ENCODE measurements at regions not wholly inside any gene's neighbourhood (a gene's known extent, or its start where the extent isn't known, plus 50 kb on each side); places are given as distances from the start of the nearest gene placed in this dataset.

- TF ChIP-seq CTCF (IDR thresholded peaks at IDR 0.05; ENCODE audit: low read depth, low read length, missing control alignments) = no peak
- DNase-seq (ENCODE audit: extremely low read depth, low read depth) = no peak
- no peak overlapping the region for H3K4me3 ChIP-seq (replicated peaks; ENCODE audit: low read depth, low read length)
Observed at GRCh38 chr11:26093206-26093605, 238.7 kb upstream of the ANO3 start.

DNA sequence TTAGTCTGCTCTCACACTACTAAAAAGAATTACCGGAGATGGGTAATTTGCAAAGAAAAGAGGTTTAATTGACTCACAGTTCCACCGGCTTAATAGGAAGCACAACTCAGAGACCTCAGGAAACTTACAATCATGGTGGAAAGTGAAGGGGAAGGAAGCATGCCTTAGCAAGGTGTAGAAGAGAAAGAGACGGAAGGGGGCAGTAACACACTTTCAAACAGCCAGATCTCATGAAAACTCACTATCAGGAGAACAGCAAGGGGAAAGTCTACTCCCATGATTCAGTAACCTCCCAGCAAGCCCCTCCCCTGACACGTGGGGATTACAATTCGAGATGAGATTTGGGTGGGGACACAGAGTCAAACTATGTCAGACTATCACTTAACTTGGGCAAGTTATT, 236.6 kb upstream of the ANO3 start:
- no peak overlapping the region for H3K4me3 ChIP-seq (replicated peaks; ENCODE audit: low read depth, low read length)
- no peak for TF ChIP-seq CTCF (IDR thresholded peaks at IDR 0.05; ENCODE audit: low read depth, low read length, missing control alignments)
- DNase-seq (ENCODE audit: extremely low read depth, low read depth) = no peak

GRCh38 chr11:26096451-26096850, 235.5 kb upstream of the ANO3 start:
- no peak for DNase-seq (ENCODE audit: extremely low read depth, low read depth)
- TF ChIP-seq CTCF (IDR thresholded peaks at IDR 0.05; ENCODE audit: low read depth, low read length, missing control alignments) = no peak
- no peak overlapping the region for H3K4me3 ChIP-seq (replicated peaks; ENCODE audit: low read depth, low read length)

- no peak for DNase-seq (ENCODE audit: extremely low read depth, low read depth)
- H3K4me3 ChIP-seq (replicated peaks; ENCODE audit: low read depth, low read length) = no peak overlapping the region
- TF ChIP-seq CTCF (IDR thresholded peaks at IDR 0.05; ENCODE audit: low read depth, low read length, missing control alignments) = no peak
Observed at GRCh38 chr11:26102325-26102724, 229.6 kb upstream of the ANO3 start.

DNA sequence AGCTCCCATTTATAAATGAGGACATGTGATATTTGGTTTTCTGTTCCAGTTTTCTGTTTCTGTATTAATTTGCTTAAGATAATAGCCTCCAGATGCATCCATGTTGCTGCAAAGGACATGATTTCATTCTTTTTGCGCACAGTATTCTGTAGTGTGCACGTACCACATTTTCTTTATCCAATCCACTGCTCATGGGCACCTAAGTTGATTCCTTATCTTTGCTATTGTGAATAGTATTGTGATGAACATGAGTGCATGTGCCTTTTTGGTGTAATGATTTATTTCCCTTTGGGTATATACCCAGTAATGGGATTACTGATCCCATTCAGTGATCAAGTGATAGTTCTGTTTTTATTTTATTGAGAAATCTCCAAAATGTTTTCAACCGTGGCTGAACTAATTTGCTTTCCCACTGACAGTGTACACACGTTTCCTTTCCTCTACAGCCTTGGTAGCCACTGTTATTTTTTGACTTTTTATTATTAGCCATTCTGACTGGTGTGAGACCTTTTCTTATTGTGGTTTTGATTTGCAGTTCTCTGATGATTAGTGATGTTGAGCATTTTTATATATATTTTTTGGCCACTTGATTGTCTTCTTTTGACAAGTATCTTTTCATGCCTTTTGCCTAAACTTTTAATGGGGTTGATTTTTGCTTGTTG, 226.0 kb upstream of the ANO3 start:
- no peak for DNase-seq (ENCODE audit: extremely low read depth, low read depth)
- no peak for TF ChIP-seq CTCF (IDR thresholded peaks at IDR 0.05; ENCODE audit: low read depth, low read length, missing control alignments)

GRCh38 chr11:26106726-26107125, 225.2 kb upstream of the ANO3 start:
- no peak for DNase-seq (ENCODE audit: extremely low read depth, low read depth)
- H3K4me3 ChIP-seq (replicated peaks; ENCODE audit: low read depth, low read length) = no peak overlapping the region
- TF ChIP-seq CTCF (IDR thresholded peaks at IDR 0.05; ENCODE audit: low read depth, low read length, missing control alignments) = no peak

More for the DNA sequence above, 226.0 kb upstream of the ANO3 start:
- H3K4me3 ChIP-seq (replicated peaks; ENCODE audit: low read depth, low read length) = no peak overlapping the region

Measured in HFF-Myc (cell line).